PC-9 (cell line): ENCODE measurements at regions not wholly inside any gene's neighbourhood (a gene's known extent, or its start where the extent isn't known, plus 50 kb on each side); places are given as distances from the start of the nearest gene placed in this dataset.

ENCODE experiments used
- BruUV-seq: library from RNA; stranded (reverse); fragments of 400-500 nt; replicated peaks from 2 replicates; lab custom pipeline; 2021; lab: Mats Ljungman, UMichigan
- CTCF ChIA-PET: fragments of 300-600 bp; sonication (Branson Sonifier 250); formaldehyde crosslinking; loops from one replicate; lab custom pipeline; 2022; ENCODE audit warnings: antibody characterized with exemption; lab: Charles Lee
- POLR2A ChIA-PET: fragments of 300-600 bp; sonication (Branson Sonifier 250); formaldehyde crosslinking; loops from one replicate; lab custom pipeline; 2022; ENCODE audit warnings: antibody characterized with exemption; ENCODE audit not compliant: unreplicated experiment; lab: Charles Lee
- DNase-seq, 2 experiments: peaks; one replicate each; pipeline versions ENCODE4 v3.0.0 to v3.0.0-alpha.2; 2015 to 2022; ENCODE audit warnings: mixed read lengths in 1 of 2
- H2AFZ ChIP-seq: fragments of 200-600 bp; sonication (generic); 2 replicates; pipeline ENCODE4 v1.8.1; 2017; ENCODE audit warnings: antibody characterized with exemption
- H3F3A ChIP-seq: fragments of 200-600 bp; sonication (generic); 2 replicates; pipeline ENCODE4 v1.8.1; 2017; ENCODE audit warnings: antibody characterized with exemption, mild to moderate bottlenecking, low read depth; ENCODE audit not compliant: insufficient read depth
- H3K27ac ChIP-seq: fragments of 200-600 bp; sonication (generic); 2 replicates; pipeline ENCODE4 v1.6.1; 2016; ENCODE audit warnings: mixed run types
- H3K27me3 ChIP-seq: fragments of 200-600 bp; sonication (generic); 2 replicates; pipeline ENCODE4 v1.6.1; 2016; ENCODE audit warnings: low read depth, mixed run types; ENCODE audit not compliant: insufficient read depth
- H3K36me3 ChIP-seq: fragments of 200-600 bp; sonication (generic); 2 replicates; pipeline ENCODE4 v1.6.1; 2016; ENCODE audit warnings: low read depth, mixed run types
- H3K4me1 ChIP-seq: fragments of 200-600 bp; sonication (generic); replicated peaks from 2 replicates; pipeline ENCODE4 v1.6.1; 2016; ENCODE audit warnings: mixed run types; ENCODE audit not compliant: insufficient read depth
- H3K4me2 ChIP-seq: fragments of 200-600 bp; sonication (generic); 2 replicates; pipeline ENCODE4 v1.6.1; 2017; ENCODE audit warnings: mixed run types
- H3K4me3 ChIP-seq: fragments of 200-600 bp; sonication (generic); 2 replicates; pipeline ENCODE4 v1.6.1; 2016; ENCODE audit warnings: mixed run types
- H3K79me2 ChIP-seq: fragments of 200-600 bp; sonication (generic); 2 replicates; pipeline ENCODE4 v1.6.1; 2017; ENCODE audit warnings: low read depth, mixed run types
- H3K9me2 ChIP-seq: fragments of 200-600 bp; sonication (generic); 2 replicates; pipeline ENCODE4 v1.8.1; 2017; ENCODE audit warnings: mild to moderate bottlenecking; ENCODE audit not compliant: insufficient read depth
- H3K9me3 ChIP-seq: fragments of 200-600 bp; sonication (generic); 2 replicates; pipeline ENCODE4 v1.8.1; 2016; ENCODE audit warnings: low read depth; ENCODE audit not compliant: insufficient read depth
- H4K20me1 ChIP-seq: fragments of 200-600 bp; sonication (generic); 2 replicates; pipeline ENCODE4 v1.8.1; 2017; ENCODE audit not compliant: insufficient read depth
- EZH2 ChIP-seq: fragments of 200-600 bp; sonication (generic); IDR thresholded peaks from 2 replicates; pipeline ENCODE4 v1.8.0; 2017; ENCODE audit warnings: antibody characterized with exemption, low read depth
- intact Hi-C: fragments of 100-400 bp; cut with micrococcal nuclease; formaldehyde crosslinking; loops from one replicate; pipeline ENCODE4 v1.10.0; 2022; ENCODE audit not compliant: unreplicated experiment
- TF ChIP-seq, protein P1 (sequence below): fragments of 200-600 bp; sonication (generic); conservative IDR thresholded peaks from 2 replicates; pipeline ENCODE4 v1.6.1; 2017; ENCODE audit warnings: mixed run types, antibody characterized with exemption, mild to moderate bottlenecking, moderate library complexity

GRCh38 chr4:175418516-175418915, 393.5 kb downstream of the GPM6A start:
- POLR2A ChIA-PET: interaction anchor here (0.6 kb wide), 1 partner anchor 16 kb away, joined by 3 read pairs; no protein-coding TSS in a partner anchor
- Histone ChIP-seq H3K4me1 (peaks cover 18% of the 10 kb centered on the region), H3K36me3 (no peaks in the 10 kb centered on the region), H4K20me1 (no peaks in the 10 kb centered on the region), H3F3A (peaks cover 6% of the 10 kb centered on the region; the same call in 1 of the 2 replicates), H3K27ac (peak overlapping the region; percentile 89), H2AFZ (no peak overlapping the region), H3K9me3 (no peaks in the 10 kb centered on the region; the same call in 1 of the 2 replicates), H3K4me2 (no peak overlapping the region), H3K4me3 (no peak overlapping the region), H3K27me3 (no peaks in the 10 kb centered on the region), H3K9me2 (no peaks in the 10 kb centered on the region), H3K79me2 (no peaks in the 10 kb centered on the region)
- intact Hi-C loops: no loop called here
- TF ChIP-seq, protein P1, sequence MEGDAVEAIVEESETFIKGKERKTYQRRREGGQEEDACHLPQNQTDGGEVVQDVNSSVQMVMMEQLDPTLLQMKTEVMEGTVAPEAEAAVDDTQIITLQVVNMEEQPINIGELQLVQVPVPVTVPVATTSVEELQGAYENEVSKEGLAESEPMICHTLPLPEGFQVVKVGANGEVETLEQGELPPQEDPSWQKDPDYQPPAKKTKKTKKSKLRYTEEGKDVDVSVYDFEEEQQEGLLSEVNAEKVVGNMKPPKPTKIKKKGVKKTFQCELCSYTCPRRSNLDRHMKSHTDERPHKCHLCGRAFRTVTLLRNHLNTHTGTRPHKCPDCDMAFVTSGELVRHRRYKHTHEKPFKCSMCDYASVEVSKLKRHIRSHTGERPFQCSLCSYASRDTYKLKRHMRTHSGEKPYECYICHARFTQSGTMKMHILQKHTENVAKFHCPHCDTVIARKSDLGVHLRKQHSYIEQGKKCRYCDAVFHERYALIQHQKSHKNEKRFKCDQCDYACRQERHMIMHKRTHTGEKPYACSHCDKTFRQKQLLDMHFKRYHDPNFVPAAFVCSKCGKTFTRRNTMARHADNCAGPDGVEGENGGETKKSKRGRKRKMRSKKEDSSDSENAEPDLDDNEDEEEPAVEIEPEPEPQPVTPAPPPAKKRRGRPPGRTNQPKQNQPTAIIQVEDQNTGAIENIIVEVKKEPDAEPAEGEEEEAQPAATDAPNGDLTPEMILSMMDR: no peak
- no peak for TF ChIP-seq EZH2
- CTCF ChIA-PET: no interaction called here
- BruUV-seq: no TSS peak
- no peak for DNase-seq

- Histone ChIP-seq H3K9me3 (no peaks in the 10 kb centered on the region; the same call in 1 of the 2 replicates), H3K4me2 (peak overlapping the region; percentile 46), H3K9me2 (no peaks in the 10 kb centered on the region), H3K27ac (peak overlapping the region; percentile 89), H3K36me3 (no peaks in the 10 kb centered on the region), H3K4me1 (peaks cover 18% of the 10 kb centered on the region), H3F3A (peaks cover 6% of the 10 kb centered on the region; the same call in 1 of the 2 replicates), H3K79me2 (no peaks in the 10 kb centered on the region), H2AFZ (no peak overlapping the region), H3K4me3 (no peak overlapping the region), H4K20me1 (no peaks in the 10 kb centered on the region), H3K27me3 (no peaks in the 10 kb centered on the region)
- no TSS peak for BruUV-seq
- DNase-seq: peak; percentile 9 to 72
- intact Hi-C loops: no loop called here
- ChIA-PET CTCF (no interaction called here), POLR2A (no interaction called here)
- TF ChIP-seq, protein P1: no peak
- TF ChIP-seq EZH2: no peak
Measured at GRCh38 chr4:175419236-175419718, 392.8 kb downstream of the GPM6A start.

GRCh38 chr4:175421506-175421905, 390.6 kb downstream of the GPM6A start:
- ChIA-PET CTCF (interaction anchor here (0.7 kb wide), 1 partner anchor 981 kb away, joined by 3 read pairs; no protein-coding TSS in a partner anchor), POLR2A (no interaction called here)
- H4K20me1 ChIP-seq: no peaks in the 10 kb centered on the region
- peaks cover 18% of the 10 kb centered on the region for H3K4me1 ChIP-seq
- H3K27ac ChIP-seq: no peak overlapping the region
- intact Hi-C loops: no loop called here
- H2AFZ ChIP-seq: no peak overlapping the region
- no TSS peak for BruUV-seq
- H3K9me2 ChIP-seq: no peaks in the 10 kb centered on the region
- TF ChIP-seq, protein P1: no peak
- no peak for TF ChIP-seq EZH2
- H3K27me3 ChIP-seq: no peaks in the 10 kb centered on the region
- DNase-seq: no peak
- no peak overlapping the region for H3K4me2 ChIP-seq
- no peaks in the 10 kb centered on the region; the same call in 1 of the 2 replicates for H3K9me3 ChIP-seq
- H3K4me3 ChIP-seq: no peak overlapping the region
- peaks cover 6% of the 10 kb centered on the region; the same call in 1 of the 2 replicates for H3F3A ChIP-seq
- no peaks in the 10 kb centered on the region for H3K79me2 ChIP-seq
- H3K36me3 ChIP-seq: no peaks in the 10 kb centered on the region
